T follicular helper cell (primary cell): ENCODE measurements at regions not wholly inside any gene's neighbourhood (a gene's known extent, or its start where the extent isn't known, plus 50 kb on each side); places are given as distances from the start of the nearest gene placed in this dataset.
"Not testable (repeated sequence)": the region's sequence is repeated elsewhere in the genome, so short reads cannot be mapped to it uniquely, and the experiment has no call there.

Experiments used
- DNase-seq: peaks from one replicate; pipeline ENCODE4 v3.0.0-alpha.2; 2020; ENCODE audit warnings: low read depth

- DNase-seq: no peak
These were observed 96.7 kb downstream of the SLC25A47 start for GRCh38 chr14:100419856-100420255.

GRCh38 chr14:100421756-100422470 lies 98.8 kb downstream of the SLC25A47 start:
- DNase-seq: no peak

- DNase-seq: no peak
These were observed 99.6 kb downstream of the SLC25A47 start for GRCh38 chr14:100422556-100423316.

- no peak for DNase-seq
These were observed 100.3 kb downstream of the SLC25A47 start for GRCh38 chr14:100423317-100424010.

- DNase-seq: no peak
These were observed 101.6 kb downstream of the SLC25A47 start for GRCh38 chr14:100424504-100425428.

- DNase-seq: no peak
These were observed 102.3 kb downstream of the SLC25A47 start for GRCh38 chr14:100425429-100425827.

- DNase-seq: no peak
These were observed 103.2 kb downstream of the SLC25A47 start for GRCh38 chr14:100426314-100426713.

GRCh38 chr14:100427166-100427565 lies 104.0 kb downstream of the SLC25A47 start:
- no peak for DNase-seq

- DNase-seq: no peak
These were observed 105.6 kb downstream of the SLC25A47 start for GRCh38 chr14:100428727-100429126.

- no peak for DNase-seq
These were observed 106.4 kb downstream of the SLC25A47 start for GRCh38 chr14:100429537-100429936.

GRCh38 chr14:100430571-100430970 lies 107.4 kb downstream of the SLC25A47 start:
- DNase-seq: no peak

- not testable (repeated sequence) for DNase-seq
These were observed 108.3 kb downstream of the SLC25A47 start for GRCh38 chr14:100431461-100431860.

- no peak for DNase-seq
These were observed 109.7 kb downstream of the SLC25A47 start for GRCh38 chr14:100432652-100433427.

- no peak for DNase-seq
These were observed 110.3 kb downstream of the SLC25A47 start for GRCh38 chr14:100433428-100433814.

- DNase-seq: no peak
These were observed 111.0 kb downstream of the SLC25A47 start for GRCh38 chr14:100434033-100434601.

- no peak for DNase-seq
These were observed 111.8 kb downstream of the SLC25A47 start for GRCh38 chr14:100434911-100435438.

GRCh38 chr14:100435459-100435858 lies 112.3 kb downstream of the SLC25A47 start:
- DNase-seq: no peak

GRCh38 chr14:100436745-100437406 lies 113.7 kb downstream of the SLC25A47 start:
- DNase-seq: no peak

- DNase-seq: no peak
These were observed 115.1 kb downstream of the SLC25A47 start for GRCh38 chr14:100438271-100438670.
